ENCODE measurements at regions not wholly inside any gene's neighbourhood (a gene's known extent, or its start where the extent isn't known, plus 50 kb on each side); places are given as distances from the start of the nearest gene placed in this dataset.
"Not testable (repeated sequence)": the region's sequence is repeated elsewhere in the genome, so short reads cannot be mapped to it uniquely, and the experiment has no call there.

DNA sequence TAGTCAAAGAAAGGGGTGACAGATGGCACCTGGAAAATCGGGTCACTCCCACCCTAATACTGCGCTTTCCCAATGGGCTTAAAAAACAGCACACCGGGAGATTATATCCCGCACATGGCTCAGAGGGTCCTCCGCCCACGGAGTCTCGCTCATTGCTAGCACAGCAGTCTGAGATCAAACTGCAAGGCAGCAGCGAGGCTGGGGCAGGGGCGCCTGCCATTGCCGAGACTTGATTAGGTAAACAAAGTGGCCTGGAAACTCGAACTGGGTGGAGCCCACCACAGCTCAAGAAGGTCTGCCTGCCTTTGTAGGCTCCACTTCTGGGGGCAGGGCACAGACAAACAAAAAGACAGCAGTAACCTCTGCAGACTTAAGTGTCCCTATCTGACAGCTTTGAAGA, 159.1 kb downstream of the NFKBIZ start:
- POLR2A ChIA-PET; dilution Hi-C loops (cut with MboI; ENCODE audit: extremely low pct_ligation_motif_present, low sequenced_read_pairs); H3K4me2 ChIP-seq (ENCODE audit: insufficient read depth, low read length); H3K4me3 ChIP-seq (replicated peaks in 1 of 3; ENCODE audit: insufficient read depth in 1 of 3, low read depth in 1 of 3, low read length in 3 of 3); H3K9me3 ChIP-seq (replicated peaks; ENCODE audit: control insufficient read depth, insufficient read depth, low read length); H2AFZ ChIP-seq (ENCODE audit: low read depth, low read length); H3K27me3 ChIP-seq (ENCODE audit: control insufficient read depth in 2 of 2, insufficient read depth in 2 of 2, low read length in 2 of 2); H3K9ac ChIP-seq (replicated peaks; ENCODE audit: extremely low read depth, insufficient read depth, low read length); H3K79me2 ChIP-seq (ENCODE audit: control insufficient read depth, insufficient read depth, low read length); DNase-seq (ENCODE audit: low read depth, low spot score); FAIRE-seq; H4K20me1 ChIP-seq (replicated peaks; ENCODE audit: control insufficient read depth, extremely low read depth, insufficient read depth, low read length); H3K36me3 ChIP-seq (ENCODE audit: control insufficient read depth in 2 of 2, extremely low read depth in 1 of 2, insufficient read depth in 2 of 2, low read length in 2 of 2); BruUV-seq (replicated peaks); H3K9me1 ChIP-seq (replicated peaks; ENCODE audit: control insufficient read depth, extremely low read depth, insufficient read depth, low read length); CTCF ChIA-PET; H3K27ac ChIP-seq (ENCODE audit: insufficient read depth, low read depth, low read length): not testable (repeated sequence)
- H3K4me1 ChIP-seq (ENCODE audit: control insufficient read depth, extremely low read depth, insufficient read depth, low read length): peaks cover 18% of the 10 kb centered on the region
- intact Hi-C loops (cut with micrococcal nuclease): loop anchor here (5.0 kb wide), 2 partner anchors 156 to 219 kb away; no protein-coding TSS in a partner anchor

DNA sequence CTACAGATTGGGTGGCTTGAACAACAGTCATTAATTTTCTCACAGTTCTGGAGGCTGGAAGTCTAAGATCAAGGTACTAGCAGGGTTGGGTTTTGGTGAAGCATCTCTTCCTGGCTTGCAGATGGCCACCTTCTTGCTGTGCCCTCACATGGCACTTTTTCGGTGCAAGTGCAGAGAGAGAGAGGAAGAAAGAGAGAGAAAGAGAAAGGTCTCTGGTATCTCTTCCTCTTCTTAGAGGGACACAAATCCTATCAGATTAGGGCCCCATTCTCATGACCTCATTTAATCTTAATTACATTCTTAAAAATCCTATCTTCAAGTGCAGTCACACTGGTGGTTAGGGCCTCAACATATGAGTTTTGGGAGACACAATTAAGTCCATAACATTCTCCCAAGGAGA, 167.1 kb downstream of the NFKBIZ start:
- dilution Hi-C loops (cut with MboI; ENCODE audit: extremely low pct_ligation_motif_present, low sequenced_read_pairs) (no loop called here), intact Hi-C loops (cut with micrococcal nuclease) (no loop called here)
- Histone ChIP-seq H3K27ac (ENCODE audit: insufficient read depth, low read depth, low read length) (no peak overlapping the region), H3K4me1 (ENCODE audit: control insufficient read depth, extremely low read depth, insufficient read depth, low read length) (no peaks in the 10 kb centered on the region), H3K4me2 (ENCODE audit: insufficient read depth, low read length) (no peak overlapping the region), H3K27me3 (ENCODE audit: control insufficient read depth in 2 of 2, insufficient read depth in 2 of 2, low read length in 2 of 2) (no peaks in the 10 kb centered on the region), H3K9me1 (replicated peaks; ENCODE audit: control insufficient read depth, extremely low read depth, insufficient read depth, low read length) (no peaks in the 10 kb centered on the region), H3K36me3 (ENCODE audit: control insufficient read depth in 2 of 2, extremely low read depth in 1 of 2, insufficient read depth in 2 of 2, low read length in 2 of 2) (no peaks in the 10 kb centered on the region), H4K20me1 (replicated peaks; ENCODE audit: control insufficient read depth, extremely low read depth, insufficient read depth, low read length) (no peaks in the 10 kb centered on the region), H3K79me2 (ENCODE audit: control insufficient read depth, insufficient read depth, low read length) (no peaks in the 10 kb centered on the region), H2AFZ (ENCODE audit: low read depth, low read length) (no peak overlapping the region), H3K9ac (replicated peaks; ENCODE audit: extremely low read depth, insufficient read depth, low read length) (no peak overlapping the region), H3K4me3 (replicated peaks in 1 of 3; ENCODE audit: insufficient read depth in 1 of 3, low read depth in 1 of 3, low read length in 3 of 3) (no peak overlapping the region), H3K9me3 (replicated peaks; ENCODE audit: control insufficient read depth, insufficient read depth, low read length) (no peaks in the 10 kb centered on the region)
- DNase-seq (ENCODE audit: low read depth, low spot score) (no peak), FAIRE-seq (no peak)
- ChIA-PET CTCF (interaction anchor here (0.8 kb wide), 1 partner anchor 8 kb away, joined by 3 read pairs; no protein-coding TSS in a partner anchor), POLR2A (no interaction called here)
- TF ChIP-seq EZH2 (IDR thresholded peaks at IDR 0.05; ENCODE audit: borderline replicate concordance, low read depth, low read length, severe bottlenecking) (no peak), POLR2A (IDR thresholded peaks at IDR 0.05; ENCODE audit: low read depth, low read length) (no peak)
- no TSS peak for BruUV-seq (replicated peaks)
